ENCODE measurements at regions not wholly inside any gene's neighbourhood (a gene's known extent, or its start where the extent isn't known, plus 50 kb on each side); places are given as distances from the start of the nearest gene placed in this dataset.
"Not testable (repeated sequence)": the region's sequence is repeated elsewhere in the genome, so short reads cannot be mapped to it uniquely, and the experiment has no call there.

- peak; percentile 26 for DNase-seq
Measured at GRCh38 chr9:129544761-129545160, 76.1 kb downstream of the C9orf50 start.

DNA sequence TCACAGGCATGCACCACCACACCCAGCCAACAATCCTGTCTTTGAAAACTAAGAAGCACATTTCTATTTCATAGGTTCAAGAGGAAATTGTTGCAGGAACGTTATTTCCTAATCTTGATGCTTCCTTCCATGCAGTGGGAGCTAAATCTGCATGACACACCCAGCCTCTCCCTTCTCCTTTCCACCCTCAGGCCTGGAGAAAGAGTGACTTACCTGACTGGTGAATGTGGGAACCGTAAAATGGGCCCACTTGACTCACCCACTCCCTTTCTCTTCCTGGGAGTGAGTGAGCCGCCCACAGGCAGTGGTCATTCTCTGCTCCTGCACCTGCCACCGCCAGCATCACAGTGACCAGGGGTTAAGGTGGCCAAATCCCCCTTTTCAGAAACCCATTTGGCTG lies 78.2 kb downstream of the C9orf50 start:
- no peak for DNase-seq

DNA sequence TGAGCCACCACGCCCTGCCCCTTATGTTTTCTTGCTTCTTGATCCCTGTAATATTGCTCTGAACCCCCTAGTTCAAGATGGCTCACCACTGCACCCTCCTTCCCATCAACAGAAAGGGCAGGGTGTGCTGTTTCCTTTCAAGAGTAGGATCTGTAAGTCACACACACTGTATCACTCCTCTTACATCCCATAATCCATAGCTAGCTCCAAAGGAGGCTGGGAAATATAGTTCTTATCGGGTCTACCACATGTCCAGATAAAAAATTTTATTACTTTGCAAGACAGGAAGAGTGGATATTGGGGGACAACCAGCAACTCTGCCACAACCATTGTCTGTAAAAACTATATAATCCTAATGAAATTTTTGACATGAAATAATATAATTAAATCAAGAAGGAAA lies 79.6 kb downstream of the C9orf50 start:
- no peak for DNase-seq

DNA sequence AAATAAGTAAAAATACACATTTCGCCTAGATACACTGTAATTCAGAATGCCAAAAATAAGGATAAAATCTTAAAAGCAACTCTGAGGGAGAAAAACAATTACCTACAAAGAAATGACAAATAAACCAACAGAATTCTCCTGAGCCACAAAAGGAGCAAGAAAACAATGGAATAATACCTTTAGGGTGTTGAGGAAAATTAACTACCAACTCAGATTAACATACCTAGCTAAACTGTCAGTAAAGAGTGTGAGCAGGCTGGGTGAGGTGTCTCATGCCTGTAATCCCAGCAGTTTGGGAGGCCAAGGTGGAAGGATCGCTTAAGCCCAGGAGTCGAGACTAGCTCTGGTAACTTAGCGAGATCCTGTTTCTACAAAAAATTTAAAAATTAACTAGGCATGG lies 81.5 kb downstream of the C9orf50 start:
- no peak for DNase-seq

DNA sequence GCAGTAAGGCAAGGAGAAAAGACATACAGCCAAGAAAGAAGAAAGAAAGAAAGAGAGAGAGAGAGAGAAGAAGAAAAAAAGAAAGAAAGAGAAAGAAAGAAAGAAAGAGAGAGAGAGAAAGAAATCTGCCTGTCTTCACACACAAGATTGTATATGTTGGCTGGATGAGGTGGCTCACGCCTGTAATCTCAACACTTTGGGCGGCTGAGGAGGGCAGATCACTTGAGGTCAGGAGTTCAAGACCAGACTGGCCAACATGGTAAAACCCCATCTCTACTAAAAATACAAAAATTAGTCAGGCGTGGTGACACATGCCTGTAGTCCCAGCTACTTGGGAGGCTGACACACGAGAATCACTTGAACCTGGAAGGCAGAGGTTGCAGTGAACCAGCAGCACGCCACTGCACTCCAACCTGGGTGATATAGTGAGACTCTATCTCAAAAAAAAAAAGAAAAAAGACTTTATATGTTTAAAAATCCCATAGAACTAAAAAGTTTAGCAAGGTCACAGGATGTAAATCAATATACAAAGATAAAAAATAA lies 89.0 kb downstream of the C9orf50 start:
- DNase-seq = not testable (repeated sequence)

- not testable (repeated sequence) for DNase-seq
Measured at GRCh38 chr9:129527955-129528354, 92.9 kb downstream of the C9orf50 start.

GRCh38 chr9:129525656-129526196 lies 95.2 kb downstream of the C9orf50 start:
- no peak for DNase-seq

GRCh38 chr9:129524582-129525270 lies 96.2 kb downstream of the C9orf50 start:
- DNase-seq = no peak

GRCh38 chr9:129523943-129524581 lies 96.8 kb downstream of the C9orf50 start:
- DNase-seq = no peak

GRCh38 chr9:129522351-129522750 lies 98.5 kb downstream of the C9orf50 start:
- no peak for DNase-seq

DNA sequence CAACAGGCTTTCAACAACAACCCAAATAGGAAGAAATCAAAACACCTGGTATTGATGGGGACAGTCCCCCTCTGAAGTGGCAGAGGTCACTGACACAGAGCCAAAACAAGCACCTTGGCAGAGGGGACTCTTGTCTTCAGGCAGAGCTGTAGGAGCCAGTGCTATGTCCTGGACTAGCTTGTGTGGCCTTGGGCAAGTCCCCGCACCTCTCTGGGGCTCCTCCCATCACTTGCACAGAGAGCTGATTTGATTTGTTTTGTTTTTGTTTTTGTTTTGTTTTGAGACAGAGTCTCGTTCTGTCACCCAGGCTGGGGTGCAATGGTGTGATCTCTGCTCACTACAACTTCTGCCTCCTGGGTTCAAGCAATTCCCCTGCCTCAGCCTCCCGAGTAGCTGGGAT lies 100.8 kb downstream of the C9orf50 start:
- no peak for DNase-seq

DNA sequence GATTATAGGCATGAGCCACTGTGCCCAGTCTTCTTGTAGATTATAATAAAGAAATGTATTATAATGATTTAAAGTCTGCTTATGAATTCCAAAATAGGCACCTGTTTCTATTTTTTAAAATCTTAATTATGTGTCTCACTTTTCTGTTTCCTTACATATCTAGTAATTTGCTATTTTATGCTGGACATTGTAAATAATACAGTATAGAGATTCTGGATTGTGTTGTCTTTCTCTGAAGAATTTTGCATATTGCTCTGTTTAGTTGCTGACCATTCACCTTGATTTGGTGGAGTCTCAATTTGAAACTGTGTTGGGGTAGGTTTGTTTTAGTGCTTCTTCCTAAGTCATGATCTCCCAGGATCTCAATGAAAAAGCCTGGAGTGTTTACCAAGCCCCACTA lies 102.8 kb downstream of the C9orf50 start:
- no peak for DNase-seq

GRCh38 chr9:129517006-129517405 lies 103.9 kb downstream of the C9orf50 start:
- no peak for DNase-seq

- DNase-seq = no peak
Measured at GRCh38 chr9:129514891-129515290, 106.0 kb downstream of the C9orf50 start.

DNA sequence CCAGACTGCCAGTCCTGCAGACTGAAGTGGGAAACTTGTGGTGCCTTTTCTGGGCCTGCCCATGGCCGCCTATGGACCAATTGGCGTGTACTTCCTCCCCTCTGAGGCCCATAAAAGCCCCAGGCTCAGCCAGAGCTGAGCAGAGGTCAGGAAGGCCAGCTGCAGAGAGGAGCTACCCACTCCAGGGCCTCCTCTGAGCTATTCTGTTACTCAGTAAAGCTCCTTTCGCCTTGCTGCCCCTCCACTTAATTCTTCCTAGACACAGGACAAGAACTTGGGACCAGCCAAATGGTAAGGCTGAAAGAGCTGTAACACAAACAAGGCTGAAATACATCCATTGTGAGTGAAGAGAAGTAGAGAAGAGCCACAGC lies 106.4 kb downstream of the C9orf50 start:
- DNase-seq = no peak

DNA sequence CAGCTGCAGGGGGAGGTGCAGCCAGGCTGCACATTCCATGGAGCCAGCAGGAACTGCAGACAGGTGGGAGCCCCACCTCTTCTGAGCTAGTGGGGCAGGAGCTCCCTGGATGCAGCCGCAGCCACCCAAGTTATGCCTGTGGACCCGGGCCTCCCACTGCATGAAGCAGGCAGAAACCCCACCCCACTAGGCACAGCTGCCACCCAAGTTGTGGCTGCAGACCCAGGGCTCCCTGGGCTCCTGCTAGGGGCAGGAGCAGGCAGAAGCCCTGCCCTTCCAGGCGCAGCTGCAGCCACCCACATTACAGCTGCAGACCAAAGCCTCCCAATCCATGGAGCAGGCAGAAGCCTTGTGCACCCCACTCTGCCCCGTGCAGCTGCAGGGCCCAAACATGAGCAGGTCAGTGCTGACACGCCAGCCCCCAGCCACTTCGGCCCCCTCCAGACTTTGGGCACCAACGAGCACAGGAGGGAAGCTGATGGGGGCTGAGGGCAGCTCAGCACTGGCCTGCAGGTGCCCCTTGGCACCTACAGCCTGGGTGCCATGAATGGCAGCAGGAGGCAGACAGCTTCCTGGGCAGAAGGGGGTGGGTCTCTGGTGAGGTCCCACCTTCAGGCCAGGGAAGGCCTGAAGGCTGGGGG lies 106.9 kb downstream of the C9orf50 start:
- DNase-seq = no peak

DNA sequence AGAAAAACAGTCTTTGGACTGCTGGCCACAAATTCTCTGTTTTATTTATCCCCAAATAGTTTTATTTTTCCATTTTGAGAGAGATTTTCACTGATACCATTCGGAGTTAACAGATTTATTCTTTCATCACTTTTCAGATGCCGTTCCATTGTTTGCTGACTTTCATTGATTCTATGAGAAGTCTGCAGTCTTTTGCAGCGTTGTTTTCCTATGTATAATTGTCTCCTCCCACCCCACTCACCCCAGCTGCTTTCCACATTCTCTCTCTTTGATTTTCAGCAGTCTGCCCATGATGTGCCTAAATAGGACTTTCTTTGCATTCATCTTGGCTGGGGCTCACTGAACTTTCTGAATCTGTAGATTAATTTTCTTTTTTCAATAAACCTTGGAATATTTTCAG lies 107.6 kb downstream of the C9orf50 start:
- DNase-seq = no peak

DNA sequence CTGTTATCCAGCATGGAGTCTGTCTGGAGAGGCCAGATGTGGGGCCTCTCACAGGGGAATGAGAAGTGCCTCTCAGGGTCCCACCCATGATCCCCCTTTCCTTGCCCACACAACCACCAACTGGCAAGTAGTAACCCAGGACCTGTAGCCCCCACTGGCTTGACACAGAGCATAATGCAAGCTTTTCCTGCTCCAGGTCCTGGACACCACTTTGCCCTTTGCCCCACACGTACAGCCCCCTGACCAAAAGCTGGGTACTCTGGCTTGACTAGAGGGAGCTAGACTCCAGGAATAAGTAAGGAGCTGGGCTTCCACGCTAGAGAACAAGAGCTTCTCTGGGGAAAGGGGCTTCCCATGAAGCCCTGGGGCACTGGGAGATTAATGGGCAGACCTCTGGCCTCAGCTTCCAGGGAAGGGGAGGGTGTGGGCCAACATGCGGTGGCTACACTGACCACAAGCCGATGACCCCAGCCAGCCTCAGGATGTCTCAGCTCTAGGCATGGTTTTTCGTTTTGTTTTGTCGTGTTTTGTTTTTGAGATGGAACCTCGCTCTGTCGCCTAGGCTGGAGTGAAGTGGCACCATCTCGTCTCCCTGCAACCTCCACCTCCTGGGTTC lies 109.5 kb downstream of the C9orf50 start:
- DNase-seq = no peak

DNA sequence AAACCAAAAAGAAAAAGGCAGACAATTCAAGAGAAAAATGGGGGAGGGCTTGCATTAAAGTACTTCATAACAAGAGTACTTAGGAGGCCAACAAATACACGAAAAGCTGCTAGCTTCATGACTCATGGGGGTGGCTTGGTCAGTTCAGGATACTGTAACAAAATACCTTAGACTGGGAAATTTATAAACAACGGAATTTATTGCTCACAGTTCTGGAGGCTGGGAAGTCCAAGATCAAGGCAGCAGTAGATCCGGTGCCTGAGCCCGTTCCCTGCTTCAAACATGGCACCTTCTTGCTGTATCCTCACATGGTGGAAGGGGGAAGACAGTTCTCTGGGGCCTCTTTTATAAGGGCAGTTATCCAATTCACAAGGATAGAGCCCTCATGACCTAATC lies 111.4 kb downstream of the C9orf50 start:
- DNase-seq = peak; percentile 94

DNA sequence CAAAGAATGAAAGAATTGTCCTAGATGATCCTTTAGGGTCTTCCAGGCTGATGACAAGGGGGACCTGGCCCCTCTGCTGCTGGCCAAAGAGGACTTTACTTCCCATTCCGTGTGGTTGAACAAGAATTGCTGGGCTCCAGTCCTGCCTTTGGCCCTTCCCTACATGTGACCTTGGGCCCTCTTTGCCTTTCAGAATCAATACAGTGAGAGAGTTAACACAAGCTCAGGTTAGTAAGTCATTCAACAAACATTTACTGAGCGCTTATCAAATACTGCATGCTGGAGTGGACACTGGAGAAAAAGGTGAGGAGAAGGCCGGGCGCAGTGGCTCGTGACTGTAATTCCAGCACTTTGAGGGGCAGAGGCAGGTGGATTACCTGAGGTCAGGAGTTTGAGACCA lies 113.1 kb downstream of the C9orf50 start:
- DNase-seq = no peak

DNA sequence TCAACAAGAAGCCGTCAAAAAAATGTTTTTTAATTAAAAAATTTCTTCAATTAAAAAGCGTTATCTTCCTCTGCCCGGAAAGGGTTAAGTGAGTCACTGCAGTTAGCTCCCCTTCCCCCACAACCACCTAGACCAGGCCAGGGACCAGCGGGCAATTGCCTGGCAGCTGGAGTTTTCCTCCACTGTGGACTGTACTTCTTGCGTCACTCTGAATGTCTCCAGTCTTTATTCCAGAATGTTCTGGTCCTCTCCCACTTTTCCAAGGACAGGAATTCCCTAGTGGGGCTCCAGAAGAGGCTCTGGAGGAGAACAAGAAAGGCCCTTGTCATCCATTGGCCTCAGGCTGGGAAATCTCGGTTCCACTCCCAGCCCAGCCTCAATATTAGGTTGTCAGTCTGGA lies 114.0 kb downstream of the C9orf50 start:
- DNase-seq = no peak

GRCh38 chr9:129506041-129506440 lies 114.9 kb downstream of the C9orf50 start:
- no peak for DNase-seq

GRCh38 chr9:129505270-129505902 lies 115.5 kb downstream of the C9orf50 start:
- DNase-seq = no peak
